Frontal cortex (tissue), 3 donors: ENCODE measurements at regions not wholly inside any gene's neighbourhood (a gene's known extent, or its start where the extent isn't known, plus 50 kb on each side); places are given as distances from the start of the nearest gene placed in this dataset.
"Not testable (repeated sequence)": the region's sequence is repeated elsewhere in the genome, so short reads cannot be mapped to it uniquely, and the experiment has no call there.

Source experiments
- DNase-seq, 2 donors: peaks; one replicate each; pipeline ENCODE4 v3.0.0; 2012; ENCODE audit warnings: low spot score in 2 of 2
- FAIRE-seq: peaks from 2 replicates; lab custom pipeline; 2012; peaks lifted over from hg19 to GRCh38; lab: Jason Lieb, UNC
- donor health status: control.
- donor health status: control.
- donor health status: control.

DNA sequence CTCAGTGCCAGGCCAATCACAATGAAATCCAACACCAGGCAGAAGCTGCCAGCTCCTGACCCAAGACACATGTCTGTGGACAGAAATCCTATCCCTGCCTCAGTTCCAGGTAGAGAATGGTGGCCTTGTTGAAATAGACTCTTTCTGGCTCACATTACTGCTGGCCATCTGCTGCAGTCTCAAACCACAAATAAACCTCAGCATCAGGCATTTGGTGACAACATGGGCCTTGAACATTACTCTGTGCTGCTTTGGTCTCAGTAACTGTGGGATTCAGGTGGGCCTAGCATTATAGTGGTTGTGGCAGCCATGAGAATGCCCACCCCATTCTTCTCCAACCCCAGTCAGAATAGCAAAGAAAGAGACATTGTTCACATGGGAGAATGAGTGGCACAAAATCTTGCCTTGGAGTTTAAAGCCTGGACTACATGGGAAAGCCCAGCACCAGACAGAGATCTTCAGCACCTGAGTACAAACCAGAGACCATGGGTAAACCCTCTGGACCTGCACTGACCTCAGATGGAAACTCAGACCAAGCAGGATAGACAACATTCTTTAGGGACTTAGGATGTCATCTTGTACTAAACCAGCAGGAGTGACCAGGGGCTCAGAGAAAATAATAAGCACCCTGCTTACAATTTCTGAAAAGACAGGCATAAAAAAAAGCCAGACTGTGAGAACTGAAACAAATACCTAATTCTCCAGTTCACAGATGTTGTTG, 50.4 kb upstream of the TRAM1L1 start:
- FAIRE-seq (no peak), DNase-seq (no peak)

DNA sequence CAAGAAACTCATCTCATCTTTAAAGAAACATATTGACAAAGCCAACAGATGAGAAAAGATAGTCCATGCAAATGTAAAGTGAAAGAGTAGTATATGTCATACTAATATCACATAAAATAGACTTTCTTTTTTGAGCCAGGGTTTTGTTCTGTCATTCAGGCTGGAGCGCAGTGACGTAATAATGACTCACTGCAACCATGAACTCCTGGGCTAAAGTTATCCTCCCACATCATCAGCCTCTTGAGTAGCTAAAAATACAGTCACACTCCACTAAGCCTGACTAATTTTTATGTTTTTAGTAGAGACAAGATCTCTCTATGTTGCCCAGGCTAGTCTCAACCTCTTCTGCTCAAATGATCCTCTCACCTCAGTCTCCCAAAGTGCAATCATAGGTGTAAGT, 51.8 kb upstream of the TRAM1L1 start:
- no peak for DNase-seq
- FAIRE-seq: no peak

DNA sequence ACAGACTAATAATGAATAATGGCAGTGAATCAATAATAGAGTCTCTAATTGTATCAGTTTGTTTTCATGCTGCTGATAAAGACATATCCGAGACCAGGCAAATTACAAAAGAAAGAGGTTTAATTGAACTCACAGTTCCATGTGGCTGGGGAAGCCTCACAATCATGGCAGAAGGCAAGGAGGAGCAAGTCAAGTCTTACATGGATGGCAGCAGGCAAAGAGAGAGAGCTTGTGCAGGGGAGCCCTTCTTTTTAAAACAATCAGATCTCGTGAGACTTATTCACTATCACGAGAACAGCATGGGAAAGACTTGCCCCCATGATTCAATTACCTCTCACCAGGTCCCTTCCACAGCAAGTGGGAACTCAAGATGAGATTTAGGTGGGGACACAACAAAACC, 53.4 kb upstream of the TRAM1L1 start:
- FAIRE-seq, DNase-seq: not testable (repeated sequence)

DNA sequence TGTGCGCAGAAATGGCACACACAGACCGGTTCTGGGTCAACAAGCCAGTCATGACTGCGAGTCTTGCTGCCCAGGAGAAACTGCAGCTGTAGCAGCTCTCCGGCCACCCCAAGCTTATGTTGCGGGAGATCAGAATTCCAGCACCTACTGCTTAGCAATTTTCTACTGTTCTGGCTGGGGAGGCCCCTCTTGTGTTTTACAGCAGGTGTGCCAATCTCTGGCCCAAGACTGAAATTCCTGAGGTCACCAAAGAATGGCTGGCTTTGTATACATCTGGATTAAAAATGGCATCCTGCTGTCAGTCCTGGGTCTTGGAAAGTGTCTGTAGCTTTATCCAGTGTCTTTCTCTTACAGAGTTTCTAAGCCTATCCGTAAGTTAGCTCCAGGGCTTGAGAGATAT, 68.9 kb upstream of the TRAM1L1 start:
- FAIRE-seq (no peak), DNase-seq (no peak)

DNA sequence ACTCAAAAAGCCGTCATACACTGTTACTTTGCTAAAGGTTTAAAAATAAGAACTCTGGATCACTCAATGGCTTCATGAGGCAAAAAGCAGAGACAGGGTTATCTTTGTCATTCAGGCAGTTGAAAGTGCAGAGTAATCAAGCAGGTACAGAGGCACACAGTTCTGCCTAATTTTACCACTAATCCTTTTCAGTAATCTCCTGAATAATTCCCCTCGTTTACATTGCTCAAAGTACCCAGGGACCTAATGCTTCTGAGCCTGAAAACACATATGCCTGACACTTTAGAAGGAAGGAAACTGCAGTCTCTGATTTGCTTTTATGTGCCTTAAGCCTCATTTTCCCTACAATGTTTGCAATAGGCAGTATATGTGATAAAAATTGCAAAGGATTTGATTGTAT, 71.4 kb upstream of the TRAM1L1 start:
- FAIRE-seq: no peak

DNA sequence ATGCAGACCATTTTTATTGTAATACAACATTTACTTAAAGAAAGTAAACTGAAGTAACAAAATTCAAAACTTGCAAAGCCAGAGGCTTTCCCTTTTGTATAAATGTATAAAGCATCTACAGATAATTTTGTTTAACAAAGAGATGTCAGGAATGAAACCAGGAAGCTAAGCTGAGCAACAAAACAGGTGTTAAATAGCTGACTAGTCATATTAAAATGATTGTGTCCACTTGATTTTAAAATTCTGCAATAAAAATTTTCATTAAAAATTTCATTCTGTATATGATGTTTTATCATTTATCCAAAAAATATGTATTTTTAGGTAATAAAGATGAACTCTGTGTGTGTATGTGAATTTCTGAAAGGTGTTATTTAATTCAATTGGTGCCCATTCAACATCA, 72.0 kb upstream of the TRAM1L1 start:
- DNase-seq (no peak), FAIRE-seq (peak; percentile 34)

More for the DNA sequence above, 71.4 kb upstream of the TRAM1L1 start:
- no peak for DNase-seq

DNA sequence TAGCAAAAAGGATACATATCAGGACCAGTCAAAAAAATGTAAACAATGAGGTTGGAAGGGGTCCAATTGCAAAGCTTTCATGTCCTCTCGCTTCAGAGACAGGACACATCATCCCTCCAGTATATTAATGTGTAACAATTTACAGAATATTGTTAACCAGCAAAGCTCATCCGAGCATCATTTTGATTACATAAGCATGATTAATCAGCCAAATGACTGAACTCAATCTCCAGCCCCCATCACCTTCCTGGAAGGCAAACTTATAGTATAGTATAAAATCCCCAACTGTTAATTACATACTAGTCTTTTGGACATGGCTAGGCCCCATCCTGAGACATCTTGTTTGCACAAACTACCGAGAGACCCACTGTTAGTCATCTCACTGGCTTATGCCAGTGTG, 77.6 kb upstream of the TRAM1L1 start:
- no peak for DNase-seq
- no peak for FAIRE-seq

DNA sequence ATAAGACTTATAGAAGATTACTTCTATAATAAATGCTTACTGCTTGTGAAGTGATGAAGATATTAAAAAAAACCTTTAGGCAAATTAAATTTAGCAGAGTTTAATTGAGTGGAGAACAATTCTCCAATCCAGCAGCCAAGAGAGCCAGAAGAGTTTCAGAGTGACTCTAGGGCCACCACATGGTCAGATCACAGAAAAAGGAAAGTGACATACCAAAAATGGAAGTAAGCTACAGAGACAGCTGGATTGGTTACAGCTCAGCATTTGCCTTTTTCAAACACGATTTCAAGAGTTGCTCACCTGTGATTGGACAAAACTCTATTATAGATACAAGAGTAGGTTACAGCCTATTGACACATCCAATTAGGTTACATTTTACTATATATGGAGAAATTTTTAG, 79.0 kb upstream of the TRAM1L1 start:
- DNase-seq (no peak), FAIRE-seq (no peak)

DNA sequence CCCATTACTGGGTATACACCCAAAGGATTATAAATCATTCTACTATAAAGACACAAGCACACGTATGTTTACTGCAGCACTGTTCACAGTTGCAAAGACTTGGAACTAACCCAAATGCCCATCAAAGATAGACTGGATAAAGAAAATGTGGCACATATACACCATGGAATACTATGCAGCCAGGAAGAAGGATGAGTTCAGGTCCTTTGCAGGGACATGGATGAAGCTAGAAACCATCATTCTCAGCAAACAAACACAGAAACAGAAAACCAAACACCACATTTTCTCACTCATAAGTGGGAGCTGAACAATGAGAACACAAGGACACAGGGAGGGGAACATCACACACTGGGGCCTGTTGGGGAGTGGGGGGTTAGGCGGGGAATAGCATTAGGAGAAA, 90.0 kb upstream of the TRAM1L1 start:
- FAIRE-seq, DNase-seq: not testable (repeated sequence)

DNA sequence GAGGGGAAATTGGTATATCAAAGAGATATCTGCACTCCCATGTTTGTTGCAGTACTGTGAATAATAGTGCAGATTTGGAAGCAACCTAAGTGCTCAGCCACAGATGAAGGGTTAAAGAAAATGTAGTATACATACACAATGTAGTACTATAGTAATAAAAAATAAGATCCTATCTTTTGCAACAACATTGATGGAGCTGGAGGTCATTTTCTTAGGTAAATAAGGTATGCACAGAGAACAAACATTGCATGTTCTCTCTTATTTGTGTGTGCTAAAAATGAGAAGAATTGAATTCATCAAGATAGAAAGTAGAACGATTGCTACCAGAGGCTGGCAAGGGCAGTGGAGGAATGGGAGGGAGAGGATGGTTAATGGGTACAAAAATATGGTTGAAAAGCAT, 117.9 kb upstream of the TRAM1L1 start:
- FAIRE-seq (no peak), DNase-seq (no peak)

DNA sequence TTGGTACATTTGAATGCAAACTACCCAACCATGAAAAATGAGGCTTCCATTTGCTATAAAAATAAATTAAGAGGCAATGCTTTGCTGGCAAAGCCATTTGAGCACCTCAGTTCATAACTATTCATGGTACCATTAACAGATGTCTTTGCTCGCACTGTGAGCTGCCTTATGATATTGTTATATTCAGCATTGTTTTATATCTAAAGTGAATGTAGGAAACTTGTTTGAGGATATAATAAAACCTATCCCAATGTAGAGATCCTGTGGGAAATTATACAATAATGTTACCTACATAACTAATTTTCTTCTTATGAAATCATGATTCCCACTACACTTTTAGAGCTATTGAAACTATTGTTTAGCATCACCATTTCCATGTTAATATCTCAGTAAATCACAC, 125.2 kb upstream of the TRAM1L1 start:
- DNase-seq (no peak), FAIRE-seq (no peak)

DNA sequence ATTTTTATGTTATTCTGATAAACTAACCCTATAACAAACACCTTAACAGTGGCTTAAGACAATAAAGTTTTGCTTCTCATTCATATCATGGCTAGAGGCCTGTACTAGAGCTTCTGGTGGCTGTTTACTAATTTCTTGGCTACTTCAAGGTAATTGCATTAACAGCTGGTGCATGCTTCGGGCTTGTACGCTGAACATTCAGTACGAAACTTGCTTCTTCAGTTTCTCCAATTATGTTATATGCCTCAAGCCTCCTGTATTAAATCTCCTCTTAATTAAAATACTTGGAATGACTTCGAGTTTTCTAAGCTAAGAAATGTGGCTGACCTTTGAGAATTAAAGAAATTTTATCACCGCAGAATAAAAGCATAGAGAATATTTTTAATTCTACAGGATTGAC, 138.9 kb upstream of the TRAM1L1 start:
- DNase-seq: no peak
- no peak for FAIRE-seq

DNA sequence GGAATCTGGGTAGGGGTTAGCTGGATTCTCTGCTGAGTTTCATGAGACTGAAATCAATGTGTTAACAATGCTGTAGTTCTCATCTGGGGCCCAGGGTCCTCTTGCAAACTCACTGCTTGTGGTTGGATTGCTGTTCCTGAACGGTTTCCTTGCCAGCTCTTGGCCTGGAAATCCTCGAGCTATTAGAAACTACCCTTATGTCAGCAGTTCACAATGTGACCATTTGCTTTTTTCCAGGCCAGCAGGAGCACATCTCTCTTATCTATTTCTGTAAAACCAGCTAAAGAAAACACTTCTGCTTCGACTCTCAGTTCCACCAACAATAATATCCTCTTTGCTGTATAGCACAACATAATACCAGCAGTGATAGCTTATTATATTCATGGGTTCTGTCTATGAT, 140.1 kb upstream of the TRAM1L1 start:
- no peak for FAIRE-seq
- DNase-seq: no peak

DNA sequence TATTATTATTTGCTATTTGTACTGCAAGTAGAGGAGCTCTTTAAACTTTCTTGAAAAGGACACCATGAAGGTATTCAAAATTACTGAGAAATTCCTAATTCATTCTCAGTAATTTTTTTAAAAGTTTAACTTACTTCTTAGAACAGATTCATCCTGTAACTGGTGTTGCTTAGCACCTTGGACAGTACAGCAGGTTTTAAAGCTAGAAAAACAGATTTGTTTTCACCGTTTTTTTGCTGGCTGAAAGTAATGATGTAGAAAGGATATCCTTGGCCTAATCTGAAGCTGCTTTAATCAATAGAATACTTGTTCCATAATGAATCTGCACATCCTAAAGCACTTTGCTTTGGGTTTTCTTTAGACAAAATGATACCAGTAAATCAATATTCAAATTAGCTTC, 142.5 kb upstream of the TRAM1L1 start:
- DNase-seq (no peak), FAIRE-seq (no peak)

DNA sequence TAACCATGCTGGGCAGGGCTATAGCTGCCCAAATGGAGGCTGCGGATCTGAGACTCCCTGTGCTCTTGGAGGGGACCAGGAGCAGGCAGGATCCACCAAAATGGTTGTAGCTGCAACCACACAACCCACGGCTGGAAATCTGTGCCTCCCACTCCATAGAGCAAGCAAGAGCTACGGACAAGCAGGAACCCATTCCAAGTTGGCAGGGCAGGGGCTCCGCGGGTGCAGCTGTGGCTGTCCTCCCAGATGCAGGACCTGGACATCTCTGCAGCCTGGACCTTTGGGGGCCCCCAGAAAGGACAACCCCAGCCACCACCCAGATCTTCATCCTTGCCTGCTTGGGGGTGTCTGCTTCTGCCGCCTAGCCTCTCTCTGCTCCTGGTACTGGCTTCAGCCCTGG, 154.1 kb upstream of the TRAM1L1 start:
- DNase-seq (no peak), FAIRE-seq (no peak)

DNA sequence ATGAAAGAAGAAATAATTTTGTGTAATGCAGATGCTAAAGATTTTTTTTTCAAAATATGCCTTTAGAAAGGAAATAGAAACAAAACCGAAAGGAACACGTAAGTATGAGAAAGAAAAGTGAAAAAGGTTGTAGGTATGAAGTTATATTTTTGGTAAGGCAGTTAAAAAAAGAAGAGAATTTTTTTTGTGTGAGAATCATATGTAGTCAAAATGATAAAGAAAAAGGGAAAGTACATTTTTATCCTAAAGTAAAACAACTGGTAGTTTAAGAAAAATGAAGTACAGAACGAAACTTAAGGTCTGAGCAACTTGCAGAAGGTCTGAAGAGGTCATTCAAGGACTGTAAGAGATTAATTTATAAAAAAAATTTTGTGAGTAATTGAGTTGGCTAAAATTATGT, 164.0 kb upstream of the TRAM1L1 start:
- DNase-seq: no peak
- FAIRE-seq: no peak

DNA sequence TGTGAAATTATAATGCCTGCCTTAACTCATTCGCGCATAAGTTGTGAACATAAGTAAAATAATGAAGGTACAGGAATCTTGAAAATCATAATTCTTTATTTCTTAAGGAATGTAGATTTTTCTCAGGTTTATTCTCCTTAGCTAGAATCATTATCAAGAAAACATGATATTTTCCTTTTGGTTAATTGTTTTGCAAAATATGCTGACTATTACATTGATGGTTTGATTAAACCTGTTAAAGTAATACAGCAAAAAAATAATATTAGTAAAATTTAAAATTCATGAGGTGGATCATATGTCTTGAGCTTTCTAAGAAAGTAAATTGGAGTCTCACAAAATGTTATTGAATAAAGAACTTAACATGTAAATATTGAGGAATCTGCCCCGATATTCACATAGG, 178.7 kb upstream of the TRAM1L1 start:
- FAIRE-seq (no peak), DNase-seq (no peak)

DNA sequence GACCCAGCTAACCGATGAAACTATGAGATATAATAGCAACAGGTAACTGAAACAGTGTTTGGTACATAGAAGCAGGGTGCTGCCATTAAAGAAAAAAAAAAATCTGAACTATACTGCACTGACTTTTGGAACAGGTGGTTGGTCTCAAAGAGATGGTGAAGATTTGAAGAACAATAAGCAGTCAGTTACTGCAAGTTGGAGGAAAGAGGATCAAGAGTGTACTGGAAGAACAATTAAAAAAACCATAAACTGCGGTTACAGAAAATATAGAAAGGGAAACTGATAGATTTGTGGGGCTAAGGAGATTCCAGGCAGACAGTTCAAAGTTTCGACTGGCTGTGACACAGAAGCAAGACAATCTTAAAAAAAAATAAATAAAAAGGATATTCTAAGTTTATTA, 181.9 kb upstream of the TRAM1L1 start:
- FAIRE-seq: no peak
- no peak for DNase-seq

DNA sequence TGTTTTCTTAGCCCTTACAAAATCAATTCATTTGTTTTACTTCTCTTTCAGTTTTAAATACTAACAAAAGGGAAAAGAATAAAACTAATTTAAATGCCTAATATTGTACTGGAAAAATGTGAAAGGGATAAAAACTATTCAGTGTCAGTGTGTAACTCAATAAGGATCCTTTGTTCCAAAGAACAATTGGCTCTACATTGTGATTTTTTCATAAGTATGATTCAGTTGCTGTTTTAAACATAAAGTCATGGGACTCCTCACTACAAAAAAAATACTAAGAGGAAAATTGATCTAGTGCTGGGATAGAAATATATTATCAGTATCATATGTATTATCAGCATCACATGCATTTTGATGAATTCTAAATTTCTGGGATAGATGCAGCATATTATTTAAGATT, 199.4 kb upstream of the TRAM1L1 start:
- FAIRE-seq (peak; percentile 97), DNase-seq (no peak)

DNA sequence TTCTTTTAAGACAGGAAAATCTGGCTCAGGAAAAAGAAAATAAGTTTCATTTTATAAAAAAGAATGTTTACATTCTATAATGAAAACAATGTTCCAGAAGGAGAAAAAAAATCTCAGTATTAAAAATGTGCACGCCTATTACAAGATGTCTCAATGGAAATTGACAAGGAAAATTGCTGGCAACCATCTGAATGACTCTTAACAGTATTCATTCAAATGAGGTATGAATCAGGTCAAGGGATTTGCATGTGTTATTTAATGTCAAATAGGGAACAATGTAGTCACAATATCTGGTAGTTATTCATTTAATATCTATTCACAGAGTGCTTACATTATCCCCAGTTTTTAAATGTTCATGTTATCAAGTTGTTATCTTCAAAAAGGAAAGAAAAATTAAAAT, 208.4 kb upstream of the TRAM1L1 start:
- FAIRE-seq (no peak), DNase-seq (no peak)

DNA sequence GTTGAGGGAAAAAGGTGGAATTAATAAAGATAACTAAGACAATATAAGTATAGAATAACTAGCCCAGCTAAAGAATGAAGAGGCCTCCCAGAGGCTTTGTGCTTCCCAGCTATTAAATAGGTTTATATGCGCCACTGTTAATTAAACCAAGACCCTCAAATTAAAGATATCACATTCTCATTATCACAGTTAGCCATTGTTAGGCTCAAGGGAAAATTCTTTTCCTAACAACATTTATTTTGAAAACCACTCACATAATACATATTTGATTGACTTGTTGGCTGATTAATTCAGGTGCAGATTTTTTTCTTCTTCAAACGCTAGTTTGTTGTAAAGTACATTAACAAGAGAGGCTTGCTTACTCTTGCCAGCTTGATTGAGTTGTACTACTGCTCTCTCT, 216.8 kb upstream of the TRAM1L1 start:
- no peak for DNase-seq
- FAIRE-seq: no peak

DNA sequence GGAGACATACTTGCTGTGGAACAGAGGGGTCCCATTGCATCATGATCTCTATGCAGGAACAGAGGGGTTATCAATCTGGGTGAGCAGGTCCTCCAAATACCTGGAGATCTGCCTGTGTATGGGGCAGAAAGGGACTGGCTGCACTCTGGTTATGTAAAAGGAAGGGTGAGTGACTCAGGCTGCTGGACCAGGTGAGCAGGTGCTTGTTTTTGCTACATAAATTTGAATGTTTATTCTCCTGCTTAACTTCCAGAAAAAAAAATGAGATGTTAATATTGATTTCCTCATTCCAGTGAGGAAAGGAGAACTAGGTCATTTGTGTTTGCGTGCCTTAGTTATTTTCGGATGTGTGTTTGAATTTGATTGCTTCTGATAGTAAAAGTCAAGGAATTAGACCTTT, 225.8 kb upstream of the TRAM1L1 start:
- DNase-seq: no peak
- FAIRE-seq: no peak
